ENCODE measurements at regions not wholly inside any gene's neighbourhood (a gene's known extent, or its start where the extent isn't known, plus 50 kb on each side); places are given as distances from the start of the nearest gene placed in this dataset.

- TF ChIP-seq POLR2A (IDR thresholded peaks at IDR 0.05) (no peak), CTCF (IDR thresholded peaks at IDR 0.05) (no peak)
Observed at GRCh38 chr3:117725314-117725713, 1015.7 kb downstream of the TUSC7 start.
